ENCODE measurements at regions not wholly inside any gene's neighbourhood (a gene's known extent, or its start where the extent isn't known, plus 50 kb on each side); places are given as distances from the start of the nearest gene placed in this dataset.
"Not testable (repeated sequence)": the region's sequence is repeated elsewhere in the genome, so short reads cannot be mapped to it uniquely, and the experiment has no call there.

- not testable (repeated sequence) for TF ChIP-seq POLR2A (IDR thresholded peaks at IDR 0.05)
- TF ChIP-seq, protein P1, sequence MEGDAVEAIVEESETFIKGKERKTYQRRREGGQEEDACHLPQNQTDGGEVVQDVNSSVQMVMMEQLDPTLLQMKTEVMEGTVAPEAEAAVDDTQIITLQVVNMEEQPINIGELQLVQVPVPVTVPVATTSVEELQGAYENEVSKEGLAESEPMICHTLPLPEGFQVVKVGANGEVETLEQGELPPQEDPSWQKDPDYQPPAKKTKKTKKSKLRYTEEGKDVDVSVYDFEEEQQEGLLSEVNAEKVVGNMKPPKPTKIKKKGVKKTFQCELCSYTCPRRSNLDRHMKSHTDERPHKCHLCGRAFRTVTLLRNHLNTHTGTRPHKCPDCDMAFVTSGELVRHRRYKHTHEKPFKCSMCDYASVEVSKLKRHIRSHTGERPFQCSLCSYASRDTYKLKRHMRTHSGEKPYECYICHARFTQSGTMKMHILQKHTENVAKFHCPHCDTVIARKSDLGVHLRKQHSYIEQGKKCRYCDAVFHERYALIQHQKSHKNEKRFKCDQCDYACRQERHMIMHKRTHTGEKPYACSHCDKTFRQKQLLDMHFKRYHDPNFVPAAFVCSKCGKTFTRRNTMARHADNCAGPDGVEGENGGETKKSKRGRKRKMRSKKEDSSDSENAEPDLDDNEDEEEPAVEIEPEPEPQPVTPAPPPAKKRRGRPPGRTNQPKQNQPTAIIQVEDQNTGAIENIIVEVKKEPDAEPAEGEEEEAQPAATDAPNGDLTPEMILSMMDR (IDR thresholded peaks at IDR 0.05), result not testable (repeated sequence)
Measured at GRCh38 chr22:12036802-12037201, 3491.2 kb upstream of the OR11H1 start.
